ENCODE measurements at regions not wholly inside any gene's neighbourhood (a gene's known extent, or its start where the extent isn't known, plus 50 kb on each side); places are given as distances from the start of the nearest gene placed in this dataset.

GRCh38 chr1:80841261-80841660 lies 959.5 kb upstream of the ADGRL2 start:
- Histone ChIP-seq H3K27me3 (replicated peaks; ENCODE audit: control insufficient read depth, insufficient read depth, low read length) (no peaks in the 10 kb centered on the region), H3K36me3 (ENCODE audit: control insufficient read depth, insufficient read depth, low read length) (no peaks in the 10 kb centered on the region), H3K4me3 (replicated peaks; ENCODE audit: low read depth, low read length) (no peak overlapping the region)
- no peak for DNase-seq (ENCODE audit: extremely low read depth, insufficient read length)
- no peak for TF ChIP-seq CTCF (IDR thresholded peaks at IDR 0.05; ENCODE audit: insufficient read depth, low read length, poor library complexity, severe bottlenecking)

GRCh38 chr1:80837066-80837465 lies 963.7 kb upstream of the ADGRL2 start:
- no peak for DNase-seq (ENCODE audit: extremely low read depth, insufficient read length)
- no peak for TF ChIP-seq CTCF (IDR thresholded peaks at IDR 0.05; ENCODE audit: insufficient read depth, low read length, poor library complexity, severe bottlenecking)

GRCh38 chr1:80836505-80836904 lies 964.2 kb upstream of the ADGRL2 start:
- no peak overlapping the region for H3K4me3 ChIP-seq (replicated peaks; ENCODE audit: low read depth, low read length)
- H3K36me3 ChIP-seq (ENCODE audit: control insufficient read depth, insufficient read depth, low read length): no peaks in the 10 kb centered on the region
- no peaks in the 10 kb centered on the region for H3K27me3 ChIP-seq (replicated peaks; ENCODE audit: control insufficient read depth, insufficient read depth, low read length)
- DNase-seq (ENCODE audit: extremely low read depth, insufficient read length): no peak
- TF ChIP-seq CTCF (IDR thresholded peaks at IDR 0.05; ENCODE audit: insufficient read depth, low read length, poor library complexity, severe bottlenecking): no peak

More at GRCh38 chr1:80837066-80837465, 963.7 kb upstream of the ADGRL2 start:
- Histone ChIP-seq H3K27me3 (replicated peaks; ENCODE audit: control insufficient read depth, insufficient read depth, low read length) (no peaks in the 10 kb centered on the region), H3K4me3 (replicated peaks; ENCODE audit: low read depth, low read length) (no peak overlapping the region), H3K36me3 (ENCODE audit: control insufficient read depth, insufficient read depth, low read length) (no peaks in the 10 kb centered on the region)

- no peak for DNase-seq (ENCODE audit: extremely low read depth, insufficient read length)
- Histone ChIP-seq H3K4me3 (replicated peaks; ENCODE audit: low read depth, low read length) (no peak overlapping the region), H3K36me3 (ENCODE audit: control insufficient read depth, insufficient read depth, low read length) (no peaks in the 10 kb centered on the region), H3K27me3 (replicated peaks; ENCODE audit: control insufficient read depth, insufficient read depth, low read length) (no peaks in the 10 kb centered on the region)
- TF ChIP-seq CTCF (IDR thresholded peaks at IDR 0.05; ENCODE audit: insufficient read depth, low read length, poor library complexity, severe bottlenecking): no peak
Observed at GRCh38 chr1:80827666-80828065, 973.1 kb upstream of the ADGRL2 start.

GRCh38 chr1:80825067-80825466 lies 975.7 kb upstream of the ADGRL2 start:
- no peak for TF ChIP-seq CTCF (IDR thresholded peaks at IDR 0.05; ENCODE audit: insufficient read depth, low read length, poor library complexity, severe bottlenecking)
- Histone ChIP-seq H3K4me3 (replicated peaks; ENCODE audit: low read depth, low read length) (no peak overlapping the region), H3K27me3 (replicated peaks; ENCODE audit: control insufficient read depth, insufficient read depth, low read length) (no peaks in the 10 kb centered on the region), H3K36me3 (ENCODE audit: control insufficient read depth, insufficient read depth, low read length) (no peaks in the 10 kb centered on the region)
- DNase-seq (ENCODE audit: extremely low read depth, insufficient read length): no peak

GRCh38 chr1:80818211-80818610 lies 982.5 kb upstream of the ADGRL2 start:
- no peaks in the 10 kb centered on the region for H3K36me3 ChIP-seq (ENCODE audit: control insufficient read depth, insufficient read depth, low read length)
- H3K27me3 ChIP-seq (replicated peaks; ENCODE audit: control insufficient read depth, insufficient read depth, low read length): no peaks in the 10 kb centered on the region
- no peak for DNase-seq (ENCODE audit: extremely low read depth, insufficient read length)
- no peak overlapping the region for H3K4me3 ChIP-seq (replicated peaks; ENCODE audit: low read depth, low read length)
- no peak for TF ChIP-seq CTCF (IDR thresholded peaks at IDR 0.05; ENCODE audit: insufficient read depth, low read length, poor library complexity, severe bottlenecking)

Measured in GM06990 (cell line).